ENCODE measurements at regions not wholly inside any gene's neighbourhood (a gene's known extent, or its start where the extent isn't known, plus 50 kb on each side); places are given as distances from the start of the nearest gene placed in this dataset.

- in situ Hi-C loops (cut with HindIII; ENCODE audit: low sequenced_read_pairs): no loop called here
Measured at GRCh38 chr4:138310991-138311390, 68.8 kb upstream of the SLC7A11 start.

GRCh38 chr4:138310498-138310897, 68.3 kb upstream of the SLC7A11 start:
- in situ Hi-C loops (cut with HindIII; ENCODE audit: low sequenced_read_pairs): no loop called here

GRCh38 chr4:138308356-138308755, 66.2 kb upstream of the SLC7A11 start:
- in situ Hi-C loops (cut with HindIII; ENCODE audit: low sequenced_read_pairs): no loop called here

- in situ Hi-C loops (cut with HindIII; ENCODE audit: low sequenced_read_pairs): no loop called here
Measured at GRCh38 chr4:138307319-138307718, 65.2 kb upstream of the SLC7A11 start.

- in situ Hi-C loops (cut with HindIII; ENCODE audit: low sequenced_read_pairs): no loop called here
Measured at GRCh38 chr4:138305050-138305449, 62.9 kb upstream of the SLC7A11 start.

GRCh38 chr4:138301536-138301935, 59.4 kb upstream of the SLC7A11 start:
- in situ Hi-C loops (cut with HindIII; ENCODE audit: low sequenced_read_pairs): no loop called here

GRCh38 chr4:138300616-138301015, 58.5 kb upstream of the SLC7A11 start:
- in situ Hi-C loops (cut with HindIII; ENCODE audit: low sequenced_read_pairs): no loop called here

- in situ Hi-C loops (cut with HindIII; ENCODE audit: low sequenced_read_pairs): no loop called here
Measured at GRCh38 chr4:138299881-138300280, 57.7 kb upstream of the SLC7A11 start.

- in situ Hi-C loops (cut with HindIII; ENCODE audit: low sequenced_read_pairs): no loop called here
Measured at GRCh38 chr4:138298866-138299265, 56.7 kb upstream of the SLC7A11 start.

GRCh38 chr4:138298431-138298830, 56.3 kb upstream of the SLC7A11 start:
- in situ Hi-C loops (cut with HindIII; ENCODE audit: low sequenced_read_pairs): no loop called here

GRCh38 chr4:138297743-138298405, 55.7 kb upstream of the SLC7A11 start:
- in situ Hi-C loops (cut with HindIII; ENCODE audit: low sequenced_read_pairs): no loop called here

GRCh38 chr4:138292321-138292720, 50.2 kb upstream of the SLC7A11 start:
- in situ Hi-C loops (cut with HindIII; ENCODE audit: low sequenced_read_pairs): no loop called here

Measured in DLD1 (cell line).